ENCODE measurements at regions not wholly inside any gene's neighbourhood (a gene's known extent, or its start where the extent isn't known, plus 50 kb on each side); places are given as distances from the start of the nearest gene placed in this dataset.

DNA sequence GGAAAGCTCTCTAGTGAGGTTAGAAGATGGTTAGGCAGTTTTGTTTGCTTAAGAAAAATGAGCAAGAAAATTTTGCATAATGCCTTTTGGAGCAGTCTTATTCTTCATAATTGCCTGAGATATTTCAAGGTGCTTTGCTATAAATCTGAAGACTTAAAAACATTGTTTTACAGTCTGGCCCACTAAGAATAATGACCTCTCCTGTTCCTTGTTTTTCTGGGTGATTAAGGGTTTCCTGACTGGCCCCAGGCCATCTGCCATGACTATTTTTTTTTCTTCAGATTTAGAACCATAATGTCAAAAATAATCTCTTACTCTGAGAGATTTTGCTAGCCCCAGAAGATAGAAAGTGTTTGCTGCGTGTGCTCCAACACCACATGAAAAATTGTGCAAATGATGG, 72.3 kb upstream of the CENPW start:
- no peak for TF ChIP-seq EZH2 (IDR thresholded peaks at IDR 0.05; ENCODE audit: low read length, unreplicated experiment)
- TF ChIP-seq CTCF (conservative IDR thresholded peaks at IDR 0.05; ENCODE audit: low read depth, low read length), result no peak
